OCI-LY1 (cell line): ENCODE measurements at regions not wholly inside any gene's neighbourhood (a gene's known extent, or its start where the extent isn't known, plus 50 kb on each side); places are given as distances from the start of the nearest gene placed in this dataset.

Source experiments
- H2AFZ ChIP-seq: fragments of 200-600 bp; sonication (generic), shearing (Covaris generic); 2 replicates; pipeline ENCODE4 v1.6.0; 2014; ENCODE audit warnings: antibody characterized with exemption, mild to moderate bottlenecking, low read length
- H3F3A ChIP-seq: fragments of 200-600 bp; sonication (generic), shearing (Covaris generic); 2 replicates; pipeline ENCODE4 v1.6.0; 2014; ENCODE audit warnings: mild to moderate bottlenecking, antibody characterized with exemption, low read length, moderate library complexity; ENCODE audit not compliant: insufficient read depth
- H3K27ac ChIP-seq: fragments of 200-600 bp; sonication (generic); 2 replicates; pipeline ENCODE4 v1.5.1; 2014; ENCODE audit warnings: low read length, mixed run types, mild to moderate bottlenecking, low read depth; ENCODE audit not compliant: poor library complexity, severe bottlenecking
- H3K27me3 ChIP-seq: fragments of 200-600 bp; sonication (generic); 2 replicates; pipeline ENCODE4 v1.6.0; 2014; ENCODE audit warnings: antibody characterized with exemption, mild to moderate bottlenecking, low read length, moderate library complexity; ENCODE audit not compliant: insufficient read depth
- H3K36me3 ChIP-seq: fragments of 200-600 bp; sonication (generic); 2 replicates; pipeline ENCODE4 v1.6.1; 2014; ENCODE audit warnings: mild to moderate bottlenecking, antibody characterized with exemption, low read length, moderate library complexity, mixed read lengths; ENCODE audit not compliant: insufficient read depth
- H3K4me1 ChIP-seq: fragments of 200-600 bp; sonication (generic); 2 replicates; pipeline ENCODE4 v1.5.1; 2014; ENCODE audit warnings: mild to moderate bottlenecking, low read length, moderate library complexity; ENCODE audit not compliant: insufficient read depth, severe bottlenecking
- H3K4me2 ChIP-seq: fragments of 200-600 bp; sonication (generic), shearing (Covaris generic); 2 replicates; pipeline ENCODE4 v1.6.1; 2014; ENCODE audit warnings: low read length
- H3K4me3 ChIP-seq: fragments of 200-600 bp; sonication (generic); 2 replicates; pipeline ENCODE4 v1.5.1; 2014; ENCODE audit warnings: low read length, low read depth, mild to moderate bottlenecking, mixed read lengths; ENCODE audit not compliant: poor library complexity, severe bottlenecking
- H3K79me2 ChIP-seq: fragments of 200-600 bp; shearing (Covaris generic); 2 replicates; pipeline ENCODE4 v1.6.1; 2016; ENCODE audit warnings: mixed run types, low read length, mixed read lengths; ENCODE audit not compliant: insufficient read depth
- H3K9ac ChIP-seq: fragments of 200-600 bp; sonication (generic), shearing (Covaris generic); 2 replicates; pipeline ENCODE4 v1.6.1; 2014; ENCODE audit warnings: mild to moderate bottlenecking, low read length, mixed read lengths
- H3K9me2 ChIP-seq: fragments of 200-600 bp; sonication (generic), shearing (Covaris generic); 2 replicates; pipeline ENCODE4 v1.6.1; 2014; ENCODE audit warnings: low read depth, mild to moderate bottlenecking, low read length, mixed read lengths
- H3K9me3 ChIP-seq: fragments of 200-600 bp; shearing (Covaris generic); 2 replicates; pipeline ENCODE4 v1.6.1; 2014; ENCODE audit warnings: low read length, mixed read lengths
- H4K20me1 ChIP-seq: fragments of 200-600 bp; sonication (generic), shearing (Covaris generic); 2 replicates; pipeline ENCODE4 v1.6.0; 2016; ENCODE audit warnings: mild to moderate bottlenecking, low read length; ENCODE audit not compliant: insufficient read depth
- CTCF ChIP-seq: fragments of 200-600 bp; sonication (generic), shearing (Covaris generic); IDR thresholded peaks from 2 replicates; pipeline ENCODE4 v1.5.1; 2017; ENCODE audit warnings: mild to moderate bottlenecking, antibody characterized with exemption, low read length, moderate library complexity, mixed read lengths
- EZH2 ChIP-seq: fragments of 200-600 bp; sonication (generic), shearing (Covaris generic); IDR thresholded peaks from 2 replicates; pipeline ENCODE4 v1.8.0; 2017; ENCODE audit warnings: borderline replicate concordance, mixed run types, mild to moderate bottlenecking, antibody characterized with exemption, low read length, moderate library complexity, mixed read lengths

GRCh38 chr10:55141892-55142291, 340.9 kb upstream of the PCDH15 start:
- H3F3A ChIP-seq, result no peaks in the 10 kb centered on the region
- no peaks in the 10 kb centered on the region for H3K4me1 ChIP-seq
- H3K36me3 ChIP-seq, result no peaks in the 10 kb centered on the region
- no peak overlapping the region for H3K9ac ChIP-seq
- no peaks in the 10 kb centered on the region for H3K27me3 ChIP-seq
- H2AFZ ChIP-seq, result no peak overlapping the region
- no peak overlapping the region for H3K27ac ChIP-seq
- H4K20me1 ChIP-seq, result no peaks in the 10 kb centered on the region
- H3K4me3 ChIP-seq, result no peak overlapping the region
- H3K9me3 ChIP-seq, result no peaks in the 10 kb centered on the region
- TF ChIP-seq EZH2 (no peak), CTCF (no peak)
- no peaks in the 10 kb centered on the region for H3K9me2 ChIP-seq
- H3K4me2 ChIP-seq, result no peak overlapping the region
- no peaks in the 10 kb centered on the region for H3K79me2 ChIP-seq

- H3K36me3 ChIP-seq, result no peaks in the 10 kb centered on the region
- H4K20me1 ChIP-seq, result no peaks in the 10 kb centered on the region
- TF ChIP-seq EZH2, result no peak
- TF ChIP-seq CTCF, result no peak
- H3K79me2 ChIP-seq, result no peaks in the 10 kb centered on the region
- H3K4me1 ChIP-seq, result no peaks in the 10 kb centered on the region
- H2AFZ ChIP-seq, result no peak overlapping the region
- H3F3A ChIP-seq, result no peaks in the 10 kb centered on the region
- H3K9ac ChIP-seq, result no peak overlapping the region
- H3K9me2 ChIP-seq, result no peaks in the 10 kb centered on the region
- H3K4me2 ChIP-seq, result no peak overlapping the region
- no peak overlapping the region for H3K27ac ChIP-seq
- H3K9me3 ChIP-seq, result no peaks in the 10 kb centered on the region
- no peaks in the 10 kb centered on the region for H3K27me3 ChIP-seq
- no peak overlapping the region for H3K4me3 ChIP-seq
Observed at GRCh38 chr10:55137063-55137462, 336.0 kb upstream of the PCDH15 start.

GRCh38 chr10:55104738-55105137, 303.7 kb upstream of the PCDH15 start:
- H3K9me2 ChIP-seq, result no peaks in the 10 kb centered on the region
- H3K4me3 ChIP-seq, result no peak overlapping the region
- no peak for TF ChIP-seq CTCF
- TF ChIP-seq EZH2, result no peak
- H3K9ac ChIP-seq, result no peak overlapping the region
- H3K79me2 ChIP-seq, result no peaks in the 10 kb centered on the region
- no peaks in the 10 kb centered on the region for H3F3A ChIP-seq
- H3K36me3 ChIP-seq, result no peaks in the 10 kb centered on the region
- H3K9me3 ChIP-seq, result no peaks in the 10 kb centered on the region
- H4K20me1 ChIP-seq, result no peaks in the 10 kb centered on the region
- no peak overlapping the region for H3K4me2 ChIP-seq
- no peaks in the 10 kb centered on the region for H3K27me3 ChIP-seq
- H2AFZ ChIP-seq, result no peak overlapping the region
- H3K27ac ChIP-seq, result no peak overlapping the region
- H3K4me1 ChIP-seq, result no peaks in the 10 kb centered on the region
